SU-DHL-6 (cell line): ENCODE measurements at regions not wholly inside any gene's neighbourhood (a gene's known extent, or its start where the extent isn't known, plus 50 kb on each side); places are given as distances from the start of the nearest gene placed in this dataset.

Experiments used
- EZH2phosphoT487 ChIP-seq: fragments of 200-600 bp; sonication (generic), shearing (Covaris generic); conservative IDR thresholded peaks from 2 replicates; pipeline ENCODE4 v1.6.1; 2018; ENCODE audit warnings: mild to moderate bottlenecking, antibody characterized with exemption, low read length, moderate library complexity, mixed read lengths
- TF ChIP-seq, protein P1 (sequence below): fragments of 200-600 bp; sonication (generic); IDR thresholded peaks from one replicate; pipeline ENCODE4 v1.5.1; 2017; ENCODE audit warnings: antibody characterized with exemption, mild to moderate bottlenecking, low read length, moderate library complexity; ENCODE audit not compliant: insufficient read depth, poor library complexity, severe bottlenecking

DNA sequence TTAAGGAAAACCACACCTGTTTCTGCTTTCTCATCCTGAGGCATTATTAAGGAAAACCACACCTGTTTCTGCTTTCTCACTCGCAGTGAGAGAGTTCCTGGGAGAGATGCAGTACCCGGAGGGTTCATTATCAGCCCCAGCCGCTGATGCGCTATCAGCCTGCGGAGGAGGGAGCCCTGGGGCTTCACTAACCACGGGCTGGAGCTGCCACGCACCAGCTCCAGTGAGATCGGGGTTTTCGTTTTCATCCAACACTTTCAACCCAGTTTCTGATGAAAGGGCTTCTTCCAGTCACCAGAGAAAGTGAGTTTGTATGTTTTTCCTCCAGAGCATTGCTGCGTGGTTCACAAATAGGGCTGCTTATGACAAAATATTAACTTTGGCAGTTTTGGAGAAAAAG lies 93.2 kb upstream of the PRKX start:
- no peak for TF ChIP-seq EZH2phosphoT487
- TF ChIP-seq, protein P1, sequence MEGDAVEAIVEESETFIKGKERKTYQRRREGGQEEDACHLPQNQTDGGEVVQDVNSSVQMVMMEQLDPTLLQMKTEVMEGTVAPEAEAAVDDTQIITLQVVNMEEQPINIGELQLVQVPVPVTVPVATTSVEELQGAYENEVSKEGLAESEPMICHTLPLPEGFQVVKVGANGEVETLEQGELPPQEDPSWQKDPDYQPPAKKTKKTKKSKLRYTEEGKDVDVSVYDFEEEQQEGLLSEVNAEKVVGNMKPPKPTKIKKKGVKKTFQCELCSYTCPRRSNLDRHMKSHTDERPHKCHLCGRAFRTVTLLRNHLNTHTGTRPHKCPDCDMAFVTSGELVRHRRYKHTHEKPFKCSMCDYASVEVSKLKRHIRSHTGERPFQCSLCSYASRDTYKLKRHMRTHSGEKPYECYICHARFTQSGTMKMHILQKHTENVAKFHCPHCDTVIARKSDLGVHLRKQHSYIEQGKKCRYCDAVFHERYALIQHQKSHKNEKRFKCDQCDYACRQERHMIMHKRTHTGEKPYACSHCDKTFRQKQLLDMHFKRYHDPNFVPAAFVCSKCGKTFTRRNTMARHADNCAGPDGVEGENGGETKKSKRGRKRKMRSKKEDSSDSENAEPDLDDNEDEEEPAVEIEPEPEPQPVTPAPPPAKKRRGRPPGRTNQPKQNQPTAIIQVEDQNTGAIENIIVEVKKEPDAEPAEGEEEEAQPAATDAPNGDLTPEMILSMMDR = no peak
